SK-N-SH treated with all-trans-retinoic acid at 6 μM for 48 hours (cell line): ENCODE measurements at regions not wholly inside any gene's neighbourhood (a gene's known extent, or its start where the extent isn't known, plus 50 kb on each side); places are given as distances from the start of the nearest gene placed in this dataset.

Source experiments
- ATAC-seq: fragments of 200-7000 bp; cut with Tn5 transposase; 3 replicates; pipeline ENCODE4 v1.9.1; 2020; ENCODE audit warnings: mild to moderate bottlenecking, moderate library complexity
- ARNTL ChIP-seq: fragments of 450-650 bp; formaldehyde crosslinking; IDR thresholded peaks from 2 replicates; pipeline ENCODE4 v1.5.0; 2020; ENCODE audit warnings: low read depth, mild to moderate bottlenecking, moderate library complexity, borderline replicate concordance
- BACH2 ChIP-seq: fragments of 250-450 bp; sonication (Bioruptor Pico); IDR thresholded peaks from 2 replicates; pipeline ENCODE4 v1.9.0; 2021; ENCODE audit warnings: mild to moderate bottlenecking, borderline replicate concordance
- CREB5 ChIP-seq: fragments of 250-450 bp; sonication (Bioruptor Pico); IDR thresholded peaks from 2 replicates; pipeline ENCODE4 v1.5.1; 2020; ENCODE audit warnings: low read depth, mild to moderate bottlenecking, moderate library complexity
- CSDC2 ChIP-seq: fragments of 250-450 bp; sonication (Bioruptor Pico); IDR thresholded peaks from 2 replicates; pipeline ENCODE4 v1.5.0; 2020; ENCODE audit warnings: mild to moderate bottlenecking, moderate library complexity
- ESRRG ChIP-seq: fragments of 250-450 bp; sonication (Bioruptor Pico); IDR thresholded peaks from 2 replicates; pipeline ENCODE4 v1.6.1; 2021; ENCODE audit warnings: mild to moderate bottlenecking
- GLIS3 ChIP-seq: fragments of 250-450 bp; sonication (Bioruptor Pico); IDR thresholded peaks from 2 replicates; pipeline ENCODE4 v1.5.0; 2020; ENCODE audit warnings: mild to moderate bottlenecking, moderate library complexity
- ISL1 ChIP-seq: fragments of 250-450 bp; sonication (Bioruptor Pico); IDR thresholded peaks from 2 replicates; pipeline ENCODE4 v2.1.2; 2022; ENCODE audit warnings: mild to moderate bottlenecking, moderate library complexity
- OSR1 ChIP-seq: fragments of 250-450 bp; sonication (Bioruptor Pico); IDR thresholded peaks from 2 replicates; pipeline ENCODE4 v1.8.0; 2022; ENCODE audit warnings: moderate library complexity, mild to moderate bottlenecking, inconsistent platforms
- POU6F1 ChIP-seq: fragments of 250-450 bp; sonication (Bioruptor Pico); IDR thresholded peaks from 2 replicates; pipeline ENCODE4 v1.8.0; 2021; ENCODE audit warnings: low read depth, mild to moderate bottlenecking, moderate library complexity, borderline replicate concordance
- PPARA ChIP-seq: fragments of 250-450 bp; sonication (Bioruptor Pico); IDR thresholded peaks from 2 replicates; pipeline ENCODE4 v1.5.0; 2020; ENCODE audit warnings: mild to moderate bottlenecking, borderline replicate concordance
- RARB ChIP-seq: fragments of 250-450 bp; sonication (Bioruptor Pico); IDR thresholded peaks from 2 replicates; pipeline ENCODE4 v1.8.0; 2021; ENCODE audit warnings: mild to moderate bottlenecking, moderate library complexity
- SNAI2 ChIP-seq: fragments of 250-450 bp; sonication (Bioruptor Pico); IDR thresholded peaks from 2 replicates; pipeline ENCODE4 v1.5.0; 2020; ENCODE audit warnings: mild to moderate bottlenecking, moderate library complexity
- TOX ChIP-seq: fragments of 250-450 bp; sonication (Bioruptor Pico); IDR thresholded peaks from 2 replicates; pipeline ENCODE4 v1.8.0; 2021; ENCODE audit warnings: mild to moderate bottlenecking, moderate library complexity, borderline replicate concordance
- ZC3H10 ChIP-seq: fragments of 250-450 bp; sonication (Bioruptor Pico); IDR thresholded peaks from 2 replicates; pipeline ENCODE4 v1.5.1; 2021; ENCODE audit warnings: mild to moderate bottlenecking, moderate library complexity
- ZFP3 ChIP-seq: fragments of 250-450 bp; sonication (Bioruptor Pico); IDR thresholded peaks from 2 replicates; pipeline ENCODE4 v1.5.0; 2020; ENCODE audit warnings: mild to moderate bottlenecking, moderate library complexity
- ZFP30 ChIP-seq: fragments of 450-650 bp; formaldehyde crosslinking; IDR thresholded peaks from 2 replicates; pipeline ENCODE4 v1.5.0; 2022; ENCODE audit warnings: mild to moderate bottlenecking, moderate library complexity
- ZNF565 ChIP-seq: fragments of 450-650 bp; formaldehyde crosslinking; conservative IDR thresholded peaks from 2 replicates; pipeline ENCODE4 v1.5.0; 2020; ENCODE audit warnings: low read depth, mild to moderate bottlenecking, moderate library complexity
- ZNF70 ChIP-seq: fragments of 450-650 bp; formaldehyde crosslinking; IDR thresholded peaks from 2 replicates; pipeline ENCODE4 v1.5.0; 2020; ENCODE audit warnings: mild to moderate bottlenecking, moderate library complexity
- ZNF8 ChIP-seq: fragments of 450-650 bp; formaldehyde crosslinking; IDR thresholded peaks from 2 replicates; pipeline ENCODE4 v1.5.0; 2020; ENCODE audit warnings: mild to moderate bottlenecking, moderate library complexity
- TF ChIP-seq, protein P1 (sequence below): fragments of 250-450 bp; sonication (Bioruptor Pico); IDR thresholded peaks from 2 replicates; pipeline ENCODE4 v1.8.0; 2020; ENCODE audit warnings: mild to moderate bottlenecking, moderate library complexity, borderline replicate concordance

GRCh38 chr1:100626397-100626796 is 88.5 kb downstream of the GPR88 start (continued):
- no peak for TF ChIP-seq TOX (CRISPR knock-in tag)
- TF ChIP-seq ZFP3 (CRISPR knock-in tag) = no peak
- no peak for TF ChIP-seq CSDC2
- TF ChIP-seq, protein P1, sequence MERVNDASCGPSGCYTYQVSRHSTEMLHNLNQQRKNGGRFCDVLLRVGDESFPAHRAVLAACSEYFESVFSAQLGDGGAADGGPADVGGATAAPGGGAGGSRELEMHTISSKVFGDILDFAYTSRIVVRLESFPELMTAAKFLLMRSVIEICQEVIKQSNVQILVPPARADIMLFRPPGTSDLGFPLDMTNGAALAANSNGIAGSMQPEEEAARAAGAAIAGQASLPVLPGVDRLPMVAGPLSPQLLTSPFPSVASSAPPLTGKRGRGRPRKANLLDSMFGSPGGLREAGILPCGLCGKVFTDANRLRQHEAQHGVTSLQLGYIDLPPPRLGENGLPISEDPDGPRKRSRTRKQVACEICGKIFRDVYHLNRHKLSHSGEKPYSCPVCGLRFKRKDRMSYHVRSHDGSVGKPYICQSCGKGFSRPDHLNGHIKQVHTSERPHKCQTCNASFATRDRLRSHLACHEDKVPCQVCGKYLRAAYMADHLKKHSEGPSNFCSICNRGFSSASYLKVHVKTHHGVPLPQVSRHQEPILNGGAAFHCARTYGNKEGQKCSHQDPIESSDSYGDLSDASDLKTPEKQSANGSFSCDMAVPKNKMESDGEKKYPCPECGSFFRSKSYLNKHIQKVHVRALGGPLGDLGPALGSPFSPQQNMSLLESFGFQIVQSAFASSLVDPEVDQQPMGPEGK (CRISPR knock-in tag) = no peak
- TF ChIP-seq OSR1 (CRISPR knock-in tag) = no peak

GRCh38 chr1:100627054-100627716 is 89.2 kb downstream of the GPR88 start:
- no peak for TF ChIP-seq TOX (CRISPR knock-in tag)
- peak; percentile 79 for ATAC-seq

- no peak for TF ChIP-seq GLIS3 (CRISPR knock-in tag)
- peak; percentile 33 for ATAC-seq
These were observed 90.0 kb downstream of the GPR88 start for GRCh38 chr1:100627936-100628335.

DNA sequence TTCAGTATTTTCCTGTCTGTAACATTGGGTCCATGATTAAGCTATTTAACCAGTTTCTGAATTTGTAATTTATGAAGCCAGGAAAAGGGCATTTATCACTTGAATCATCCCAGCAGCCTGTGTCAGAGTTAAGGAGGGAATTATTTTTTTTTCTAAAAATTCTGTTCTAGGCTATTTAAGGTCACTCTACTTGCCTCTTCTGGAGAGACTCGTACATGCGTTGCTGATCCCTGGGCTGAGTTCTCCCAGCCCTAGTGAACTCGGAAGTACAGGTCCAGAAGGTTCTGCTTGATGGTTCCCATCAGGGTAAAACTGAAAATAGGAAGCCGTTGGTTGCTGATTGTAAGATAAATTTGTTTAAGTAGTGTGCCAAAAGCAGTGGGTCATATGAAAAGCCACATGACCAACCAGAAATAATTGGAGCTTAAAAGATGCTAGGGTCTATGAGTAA is 90.7 kb downstream of the GPR88 start:
- peak; percentile 39 for ATAC-seq
- TF ChIP-seq BACH2 (CRISPR knock-in tag) (no peak), ZFP30 (CRISPR knock-in tag) (no peak), OSR1 (CRISPR knock-in tag) (no peak), SNAI2 (no peak), ZNF8 (no peak), ISL1 (CRISPR knock-in tag) (no peak), ZNF70 (CRISPR knock-in tag) (no peak), ZC3H10 (CRISPR knock-in tag) (no peak), TOX (CRISPR knock-in tag) (no peak)
- TF ChIP-seq, protein P1 (CRISPR knock-in tag) = no peak

- TF ChIP-seq CSDC2 = no peak
- no peak for ATAC-seq
These were observed 90.2 kb upstream of the VCAM1 start for GRCh38 chr1:100629391-100629790.

DNA sequence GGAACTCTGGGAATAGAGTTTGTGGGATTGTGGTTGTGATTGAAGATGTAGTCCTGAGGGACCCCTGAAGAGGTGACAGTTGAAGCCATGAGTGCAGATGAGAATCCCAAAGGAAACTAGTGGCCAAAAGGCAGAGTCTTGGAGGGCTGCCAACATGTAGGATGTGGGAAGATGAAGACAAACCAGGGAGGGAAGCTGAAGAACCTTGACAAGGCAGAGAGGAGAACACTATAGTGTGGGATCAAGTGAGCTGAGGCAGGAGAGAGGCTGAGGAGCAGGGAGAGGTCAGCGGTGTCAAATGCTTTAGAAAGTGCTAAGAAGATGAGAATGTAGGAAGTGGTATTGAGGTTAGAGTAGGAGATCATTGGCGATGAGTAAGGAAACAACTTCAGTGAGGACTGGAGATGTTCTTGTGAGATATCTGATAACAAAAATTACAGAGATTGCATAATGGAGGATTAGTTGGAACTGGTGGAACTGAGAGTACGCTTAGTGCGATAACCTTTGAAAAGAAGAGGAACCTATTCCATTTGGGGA is 88.5 kb upstream of the VCAM1 start:
- ATAC-seq = peak; percentile 55; the same call in 2 of the 3 replicates
- TF ChIP-seq POU6F1 (CRISPR knock-in tag) (no peak), PPARA (CRISPR knock-in tag) (no peak), OSR1 (CRISPR knock-in tag) (no peak), ZFP3 (CRISPR knock-in tag) (peak; percentile 75; the same call in 1 of the 2 replicates), RARB (CRISPR knock-in tag) (no peak), ISL1 (CRISPR knock-in tag) (no peak)
- TF ChIP-seq, all 23 proteins: peak for 1

- no peak for ATAC-seq
- no peak for TF ChIP-seq ZFP3 (CRISPR knock-in tag)
- no peak for TF ChIP-seq ZFP30 (CRISPR knock-in tag)
- TF ChIP-seq CSDC2 = no peak
- TF ChIP-seq PPARA (CRISPR knock-in tag) = no peak
- TF ChIP-seq ZNF565 (CRISPR knock-in tag) = no peak
- no peak for TF ChIP-seq SNAI2
- no peak for TF ChIP-seq GLIS3 (CRISPR knock-in tag)
- TF ChIP-seq, protein P1 (CRISPR knock-in tag) = no peak
- no peak for TF ChIP-seq ZNF70 (CRISPR knock-in tag)
- no peak for TF ChIP-seq ESRRG (CRISPR knock-in tag)
- no peak for TF ChIP-seq CREB5
- TF ChIP-seq BACH2 (CRISPR knock-in tag) = no peak
- TF ChIP-seq ARNTL (CRISPR knock-in tag) = no peak
- no peak for TF ChIP-seq RARB (CRISPR knock-in tag)
These were observed 76.7 kb upstream of the VCAM1 start for GRCh38 chr1:100642826-100643225.
